Retinal pigment epithelial cell (primary cell): ENCODE measurements at regions not wholly inside any gene's neighbourhood (a gene's known extent, or its start where the extent isn't known, plus 50 kb on each side); places are given as distances from the start of the nearest gene placed in this dataset.

Experiments used
- DNase-seq: peaks from one replicate; pipeline ENCODE4 v3.0.0-alpha.2; 2010; ENCODE audit warnings: low read depth
- H3K4me3 ChIP-seq: 2 replicates; pipeline ENCODE4 v1.5.1; 2011; ENCODE audit warnings: mild to moderate bottlenecking, low read length, control low read depth, moderate library complexity
- CTCF ChIP-seq: conservative IDR thresholded peaks from 2 replicates; pipeline ENCODE4 v1.5.1; 2011; ENCODE audit warnings: low read depth, low read length, control low read depth, inconsistent platforms

GRCh38 chr2:176976736-176977685 lies 235.6 kb upstream of the HNRNPA3 start:
- no peak for DNase-seq
- TF ChIP-seq CTCF = no peak
- no peak overlapping the region for H3K4me3 ChIP-seq

GRCh38 chr2:176978921-176979320 lies 233.7 kb upstream of the HNRNPA3 start:
- TF ChIP-seq CTCF = no peak

GRCh38 chr2:176979981-176980710 lies 232.4 kb upstream of the HNRNPA3 start:
- DNase-seq = no peak
- TF ChIP-seq CTCF = no peak
- H3K4me3 ChIP-seq = no peak overlapping the region

More at GRCh38 chr2:176978921-176979320, 233.7 kb upstream of the HNRNPA3 start:
- DNase-seq = no peak
- no peak overlapping the region for H3K4me3 ChIP-seq

- DNase-seq = no peak
- TF ChIP-seq CTCF = no peak
- no peak overlapping the region for H3K4me3 ChIP-seq
Observed at GRCh38 chr2:176984987-176985386, 227.6 kb upstream of the HNRNPA3 start.

- no peak overlapping the region for H3K4me3 ChIP-seq
- TF ChIP-seq CTCF = no peak
- DNase-seq = no peak
Observed at GRCh38 chr2:176985871-176986270, 226.7 kb upstream of the HNRNPA3 start.

- TF ChIP-seq CTCF = no peak
- H3K4me3 ChIP-seq = no peak overlapping the region
- no peak for DNase-seq
Observed at GRCh38 chr2:176986487-176986886, 226.1 kb upstream of the HNRNPA3 start.
